ENCODE measurements at regions not wholly inside any gene's neighbourhood (a gene's known extent, or its start where the extent isn't known, plus 50 kb on each side); places are given as distances from the start of the nearest gene placed in this dataset.

DNA sequence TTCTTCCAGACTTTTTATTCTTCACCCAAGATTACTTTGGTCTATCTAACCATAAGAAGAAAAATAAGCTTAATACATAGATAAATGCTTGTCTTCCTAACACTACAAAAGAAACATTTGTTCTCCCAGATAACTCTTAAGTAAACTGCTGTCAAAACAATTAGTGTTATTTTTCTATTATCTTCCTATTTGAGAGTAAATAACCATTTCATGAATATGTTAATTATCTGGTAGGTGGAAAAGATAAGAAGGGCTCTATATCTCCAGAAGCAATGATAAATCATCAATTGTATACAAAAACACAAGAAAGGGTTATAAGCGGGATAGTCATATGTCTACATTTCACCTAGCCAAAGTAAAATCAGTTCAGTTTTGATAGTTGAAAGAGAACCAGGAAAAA is 180.4 kb downstream of the ZIC3 start:
- H3K36me3 ChIP-seq = no peaks in the 10 kb centered on the region
- no peaks in the 10 kb centered on the region for H3K4me1 ChIP-seq (replicated peaks)
- TF ChIP-seq POLR2AphosphoS5 (IDR thresholded peaks at IDR 0.05) (no peak), CTCF (IDR thresholded peaks at IDR 0.05) (no peak), POLR2A (IDR thresholded peaks at IDR 0.05) (no peak)
- 75% methylated on average over 1 of the region's 1 CpG for WGBS
- intact Hi-C loops (cut with DNase I) = no loop called here
- H3K27ac ChIP-seq = no peak overlapping the region
- H3K9me3 ChIP-seq = no peaks in the 10 kb centered on the region
- H3K27me3 ChIP-seq (replicated peaks; ENCODE audit: insufficient read depth) = no peaks in the 10 kb centered on the region
- H3K4me3 ChIP-seq = no peak overlapping the region
- no peak for DNase-seq (ENCODE audit: low spot score)

DNA sequence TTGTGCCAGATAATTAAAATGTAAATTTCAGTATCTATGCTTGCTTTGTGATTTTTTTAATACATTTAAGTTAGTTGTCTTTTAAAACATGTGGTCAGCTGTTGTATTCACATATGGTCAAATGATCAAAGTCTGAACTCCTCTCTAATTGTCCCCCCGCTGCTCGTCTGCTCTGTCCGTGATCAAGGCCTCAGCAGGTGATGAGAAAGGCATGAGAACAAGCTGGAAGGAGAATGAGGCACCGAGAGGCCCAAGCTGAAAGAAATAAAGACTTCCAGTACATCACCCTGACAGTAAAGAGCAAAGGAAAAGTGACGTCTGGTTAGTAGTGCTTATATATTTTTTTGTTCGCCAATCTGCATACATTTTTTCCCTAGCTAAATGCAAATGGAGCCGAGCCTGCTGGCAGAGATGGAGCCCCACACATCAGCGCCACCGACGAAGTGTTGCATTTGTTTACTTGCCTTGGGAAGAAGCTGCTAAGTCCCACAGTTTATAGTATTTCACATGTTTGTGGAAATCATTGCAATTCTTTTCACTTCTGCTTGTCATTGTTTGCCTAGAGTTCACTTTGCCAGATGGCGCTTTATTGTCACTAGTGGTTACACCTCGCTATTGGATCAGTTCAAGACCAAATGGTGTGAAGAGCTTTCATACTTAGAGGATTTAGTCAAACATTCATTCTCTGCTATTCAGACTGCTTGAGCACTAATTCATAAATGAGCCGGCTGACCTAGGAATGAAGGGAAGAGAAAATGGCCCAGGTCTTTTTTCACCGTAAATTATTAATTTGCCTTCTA is 181.5 kb downstream of the ZIC3 start:
- no peaks in the 10 kb centered on the region for H3K36me3 ChIP-seq
- intact Hi-C loops (cut with DNase I) = no loop called here
- no peaks in the 10 kb centered on the region for H3K9me3 ChIP-seq
- no peak for TF ChIP-seq POLR2A (IDR thresholded peaks at IDR 0.05)
- no peak for TF ChIP-seq CTCF (IDR thresholded peaks at IDR 0.05)
- no peak for TF ChIP-seq POLR2AphosphoS5 (IDR thresholded peaks at IDR 0.05)
- no peaks in the 10 kb centered on the region for H3K4me1 ChIP-seq (replicated peaks)
- no peak overlapping the region for H3K27ac ChIP-seq
- DNase-seq (ENCODE audit: low spot score) = no peak
- H3K27me3 ChIP-seq (replicated peaks; ENCODE audit: insufficient read depth) = no peaks in the 10 kb centered on the region
- WGBS = 32% methylated on average over 14 of the region's 14 CpGs
- no peak overlapping the region for H3K4me3 ChIP-seq

DNA sequence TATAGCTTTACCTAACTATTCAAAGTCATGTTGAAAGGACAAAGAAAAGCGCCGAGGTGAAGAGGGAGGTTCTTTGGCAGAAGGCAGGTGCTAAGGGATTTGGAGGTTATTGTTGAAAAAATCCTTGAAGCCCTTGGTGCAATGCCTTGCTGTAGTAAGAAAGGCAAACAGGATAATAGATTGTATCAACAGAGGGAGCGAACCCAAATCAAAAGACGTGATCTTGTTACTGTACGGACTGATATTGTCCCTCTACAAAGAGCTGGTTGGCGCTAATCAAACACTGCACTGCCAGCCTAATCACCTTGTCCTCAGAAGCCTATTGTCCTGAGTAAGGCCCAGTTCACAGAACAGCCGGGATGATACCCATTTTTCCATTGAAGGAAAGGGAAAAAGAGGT is 182.9 kb downstream of the ZIC3 start:
- TF ChIP-seq POLR2AphosphoS5 (IDR thresholded peaks at IDR 0.05) (no peak), CTCF (IDR thresholded peaks at IDR 0.05) (no peak), POLR2A (IDR thresholded peaks at IDR 0.05) (no peak)
- WGBS = 17% methylated on average over 7 of the region's 7 CpGs
- intact Hi-C loops (cut with DNase I) = no loop called here

GRCh38 chrX:137749246-137749645 is 183.3 kb downstream of the ZIC3 start:
- intact Hi-C loops (cut with DNase I) = no loop called here
- H3K4me3 ChIP-seq = no peak overlapping the region
- H3K27ac ChIP-seq = no peak overlapping the region
- WGBS = 14% methylated on average over 2 of the region's 3 CpGs
- H3K36me3 ChIP-seq = no peaks in the 10 kb centered on the region
- DNase-seq (ENCODE audit: low spot score) = no peak
- no peak for TF ChIP-seq CTCF (IDR thresholded peaks at IDR 0.05)
- TF ChIP-seq POLR2A (IDR thresholded peaks at IDR 0.05) = no peak
- no peak for TF ChIP-seq POLR2AphosphoS5 (IDR thresholded peaks at IDR 0.05)
- no peaks in the 10 kb centered on the region for H3K4me1 ChIP-seq (replicated peaks)
- no peaks in the 10 kb centered on the region for H3K9me3 ChIP-seq
- no peaks in the 10 kb centered on the region for H3K27me3 ChIP-seq (replicated peaks; ENCODE audit: insufficient read depth)

More for the DNA sequence above, 182.9 kb downstream of the ZIC3 start:
- no peak overlapping the region for H3K4me3 ChIP-seq
- no peak for DNase-seq (ENCODE audit: low spot score)
- H3K36me3 ChIP-seq = no peaks in the 10 kb centered on the region
- no peaks in the 10 kb centered on the region for H3K4me1 ChIP-seq (replicated peaks)
- no peak overlapping the region for H3K27ac ChIP-seq
- H3K27me3 ChIP-seq (replicated peaks; ENCODE audit: insufficient read depth) = no peaks in the 10 kb centered on the region
- no peaks in the 10 kb centered on the region for H3K9me3 ChIP-seq

DNA sequence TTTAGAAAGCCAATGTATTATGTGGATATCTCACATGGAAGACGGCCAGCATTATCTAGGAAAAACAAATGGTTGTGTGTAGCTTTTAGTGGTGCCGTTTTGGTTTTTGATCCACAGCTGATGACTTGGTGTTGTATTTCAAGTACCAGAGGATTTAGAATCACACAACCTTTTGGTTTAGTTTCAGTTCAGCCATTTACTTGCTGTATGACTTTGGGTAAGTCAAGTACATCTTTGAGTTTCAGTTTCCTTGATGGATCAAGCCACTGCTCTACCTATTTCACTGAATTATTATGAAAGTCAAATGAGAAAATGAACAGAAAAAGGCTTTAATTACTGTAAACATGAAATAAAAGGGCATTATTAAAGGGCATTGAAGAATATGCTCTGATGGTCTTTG is 205.6 kb downstream of the ZIC3 start:
- WGBS = 66% methylated on average over 2 of the region's 2 CpGs
- Histone ChIP-seq H3K27me3 (replicated peaks; ENCODE audit: insufficient read depth) (no peaks in the 10 kb centered on the region), H3K4me3 (no peak overlapping the region), H3K9me3 (no peaks in the 10 kb centered on the region), H3K27ac (no peak overlapping the region), H3K36me3 (no peaks in the 10 kb centered on the region), H3K4me1 (replicated peaks) (no peaks in the 10 kb centered on the region)
- no peak for TF ChIP-seq POLR2A (IDR thresholded peaks at IDR 0.05)
- no peak for TF ChIP-seq CTCF (IDR thresholded peaks at IDR 0.05)
- TF ChIP-seq POLR2AphosphoS5 (IDR thresholded peaks at IDR 0.05) = no peak
- intact Hi-C loops (cut with DNase I) = no loop called here
- no peak for DNase-seq (ENCODE audit: low spot score)

Data from prostate gland (tissue), 2 donors.